ENCODE measurements at regions not wholly inside any gene's neighbourhood (a gene's known extent, or its start where the extent isn't known, plus 50 kb on each side); places are given as distances from the start of the nearest gene placed in this dataset.
"Not testable (repeated sequence)": the region's sequence is repeated elsewhere in the genome, so short reads cannot be mapped to it uniquely, and the experiment has no call there.

DNA sequence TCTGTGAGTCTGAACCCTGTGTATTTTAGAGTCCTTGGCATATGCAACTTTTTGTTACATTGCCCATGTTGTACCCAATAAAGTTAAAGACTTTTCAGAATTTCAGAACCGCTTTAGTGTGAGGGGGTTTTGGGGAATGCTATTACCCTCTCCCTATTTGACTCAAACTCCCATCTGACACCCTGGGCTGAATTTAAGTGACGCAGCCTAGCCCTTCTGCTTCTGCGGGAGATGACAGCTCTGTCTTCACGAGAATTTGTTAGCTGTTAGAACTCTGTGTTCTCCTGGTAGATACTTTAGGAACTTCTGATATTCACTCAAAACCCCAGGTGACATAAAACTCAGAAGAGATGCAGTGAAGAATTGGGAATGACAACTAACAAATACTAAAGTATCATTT, 500.6 kb upstream of the ID4 start:
- no peak for DNase-seq

DNA sequence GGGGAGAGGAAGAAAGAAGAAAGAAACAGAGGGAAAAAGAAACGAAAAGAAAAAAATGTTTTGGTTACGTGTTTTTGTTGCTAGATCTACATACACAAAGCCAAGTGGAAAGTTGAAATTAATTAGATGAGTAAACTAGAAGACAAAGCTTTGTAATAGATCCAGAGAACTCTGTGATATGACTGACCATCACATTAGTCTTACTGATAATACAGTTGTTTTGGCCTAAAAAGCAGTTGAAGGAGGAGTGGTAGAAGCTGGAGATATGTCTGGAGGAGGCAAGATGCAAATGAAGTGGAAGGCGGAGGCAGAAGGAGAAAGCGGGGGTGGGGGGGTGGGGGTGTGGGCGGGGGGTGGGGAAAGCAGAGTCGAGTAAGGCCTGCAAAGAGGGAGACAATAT, 500.1 kb upstream of the ID4 start:
- DNase-seq = no peak

DNA sequence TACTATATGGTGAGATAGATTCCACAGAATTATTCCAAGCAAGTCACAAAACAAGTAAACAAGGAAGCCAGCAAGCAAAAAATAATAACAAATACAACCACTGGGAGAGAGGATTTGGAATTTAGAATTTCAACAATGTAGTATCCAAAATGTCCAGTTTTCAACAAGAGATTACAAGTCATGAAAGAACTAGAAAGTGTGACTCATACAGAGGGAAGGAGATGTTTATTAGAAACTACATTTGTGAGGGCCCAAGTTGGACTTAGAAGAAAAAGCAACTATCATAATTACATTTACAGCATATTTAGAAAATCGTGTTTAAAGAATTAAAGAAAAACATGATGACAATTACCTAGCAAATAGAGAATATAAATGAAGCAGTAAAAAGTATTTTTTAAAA, 494.6 kb upstream of the ID4 start:
- DNase-seq = no peak

DNA sequence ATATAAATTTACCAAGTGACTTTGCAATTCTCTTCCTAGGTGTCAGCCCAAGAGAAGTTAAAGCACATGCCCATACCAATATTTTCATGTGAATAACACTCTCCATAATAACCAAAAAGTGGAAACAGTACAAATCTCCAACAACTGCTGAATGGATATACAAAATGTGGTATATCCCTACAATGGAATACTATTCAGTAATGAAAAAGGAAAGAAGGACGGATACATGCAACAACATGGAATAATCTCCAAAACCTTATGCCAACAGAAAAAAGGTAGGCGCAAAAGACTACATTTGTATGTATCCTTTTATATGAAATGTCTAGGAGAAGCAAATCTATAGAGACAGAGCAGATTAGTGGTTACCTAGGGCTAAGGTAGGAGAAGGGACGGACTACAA, 487.7 kb upstream of the ID4 start:
- DNase-seq = no peak

- no peak for DNase-seq
Measured at GRCh38 chr6:19354181-19354580, 483.0 kb upstream of the ID4 start.

GRCh38 chr6:19356692-19357091, 480.5 kb upstream of the ID4 start:
- no peak for DNase-seq

- no peak for DNase-seq
Measured at GRCh38 chr6:19362396-19362795, 474.8 kb upstream of the ID4 start.

GRCh38 chr6:19368511-19368910, 468.7 kb upstream of the ID4 start:
- no peak for DNase-seq

DNA sequence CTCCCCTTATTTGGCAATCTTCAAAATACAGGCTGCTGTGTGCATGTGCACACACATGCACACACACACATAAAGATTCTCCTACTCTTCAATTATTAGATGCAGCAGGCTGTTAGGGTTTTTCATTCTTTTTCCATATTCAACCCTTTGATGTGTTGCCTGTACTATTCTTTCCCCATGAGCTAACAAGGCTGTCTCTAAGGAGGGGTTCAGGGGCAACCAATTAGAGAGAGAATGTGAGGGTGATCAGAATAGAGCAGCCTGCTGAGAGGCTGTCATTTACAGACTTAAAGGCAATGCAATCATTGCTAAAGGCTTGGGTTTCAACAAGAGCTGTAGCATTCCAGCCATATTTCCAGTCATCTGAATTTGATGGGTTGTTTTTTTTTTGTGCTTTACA, 467.4 kb upstream of the ID4 start:
- DNase-seq = no peak

DNA sequence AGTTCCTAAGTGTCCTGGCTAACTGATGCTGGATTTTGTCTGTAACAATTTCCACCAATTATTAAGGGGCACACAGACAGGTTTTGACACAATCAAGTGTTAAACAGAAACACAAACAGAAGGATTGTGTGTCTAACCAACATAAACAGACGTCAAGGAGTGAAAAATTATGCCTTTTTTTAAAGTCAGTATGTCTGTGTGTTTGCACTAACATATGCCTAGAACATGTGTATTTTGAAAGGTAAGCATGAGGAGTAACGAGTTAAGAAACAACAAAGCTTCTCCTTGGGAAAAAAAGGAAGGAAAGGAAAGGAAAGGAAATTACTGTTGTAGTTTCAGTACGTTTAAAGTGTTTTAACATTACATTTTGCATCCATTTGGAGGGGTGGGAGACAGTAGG, 466.3 kb upstream of the ID4 start:
- no peak for DNase-seq

GRCh38 chr6:19375613-19376012, 461.6 kb upstream of the ID4 start:
- DNase-seq = no peak

GRCh38 chr6:19377722-19378121, 459.4 kb upstream of the ID4 start:
- no peak for DNase-seq

- no peak for DNase-seq
Measured at GRCh38 chr6:19380293-19380692, 456.9 kb upstream of the ID4 start.

DNA sequence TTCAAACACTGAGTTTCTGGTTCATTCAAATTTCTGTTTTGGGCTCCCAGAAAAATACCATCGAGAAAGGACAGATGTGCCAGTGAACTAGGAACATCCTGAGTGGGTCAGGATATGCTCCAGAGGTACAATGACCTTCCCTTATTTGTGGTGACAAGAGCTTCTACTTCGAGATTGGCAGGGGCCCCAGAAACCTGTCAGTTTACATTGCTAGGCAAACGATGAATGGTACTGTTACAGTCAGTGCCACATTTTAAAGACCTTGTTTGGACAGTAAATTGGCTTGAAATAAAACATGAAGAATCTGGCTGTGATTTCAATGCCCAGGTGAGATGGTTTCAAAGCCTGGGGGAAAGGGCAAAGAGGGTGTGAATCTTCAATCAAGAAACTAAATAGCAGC, 454.5 kb upstream of the ID4 start:
- DNase-seq = no peak

DNA sequence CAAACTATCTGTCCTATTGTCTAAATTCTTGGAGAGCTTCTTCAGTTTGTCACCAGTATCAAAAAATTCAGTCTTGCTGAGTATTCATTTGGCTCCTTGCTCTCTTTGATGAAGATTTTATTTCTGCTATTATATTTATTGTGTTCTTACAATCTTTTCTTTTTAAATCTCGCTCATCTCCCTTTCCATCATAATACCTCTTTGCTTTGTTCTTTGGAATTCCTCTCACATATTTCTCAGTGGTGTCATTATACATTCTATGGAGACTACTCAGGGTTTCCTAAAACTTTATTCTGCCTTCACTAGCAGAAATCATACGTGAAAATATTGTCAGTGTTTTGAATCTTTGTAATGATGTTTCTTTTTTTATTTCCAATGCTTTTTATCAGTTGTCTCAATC, 445.2 kb upstream of the ID4 start:
- DNase-seq = no peak

DNA sequence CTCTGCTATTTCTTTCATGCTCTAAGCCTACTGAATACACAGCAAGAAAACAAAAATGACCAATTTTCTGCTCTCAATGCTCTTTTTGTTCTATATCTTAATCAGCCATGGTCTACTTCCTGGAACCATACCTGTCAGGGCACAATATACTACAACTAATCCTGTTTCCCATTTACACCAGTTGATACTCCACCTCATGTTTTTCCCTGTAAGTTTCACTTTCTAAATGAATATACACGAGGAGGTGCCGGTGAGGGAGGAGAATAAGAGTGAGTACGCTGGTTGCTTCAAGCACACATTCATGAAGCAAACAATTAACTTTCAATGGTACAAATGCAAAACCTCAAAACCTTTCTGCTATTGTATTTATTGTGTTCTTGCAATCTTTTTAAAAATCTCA, 443.1 kb upstream of the ID4 start:
- no peak for DNase-seq

- no peak for DNase-seq
Measured at GRCh38 chr6:19394687-19395086, 442.5 kb upstream of the ID4 start.

GRCh38 chr6:19395316-19395715, 441.9 kb upstream of the ID4 start:
- no peak for DNase-seq

DNA sequence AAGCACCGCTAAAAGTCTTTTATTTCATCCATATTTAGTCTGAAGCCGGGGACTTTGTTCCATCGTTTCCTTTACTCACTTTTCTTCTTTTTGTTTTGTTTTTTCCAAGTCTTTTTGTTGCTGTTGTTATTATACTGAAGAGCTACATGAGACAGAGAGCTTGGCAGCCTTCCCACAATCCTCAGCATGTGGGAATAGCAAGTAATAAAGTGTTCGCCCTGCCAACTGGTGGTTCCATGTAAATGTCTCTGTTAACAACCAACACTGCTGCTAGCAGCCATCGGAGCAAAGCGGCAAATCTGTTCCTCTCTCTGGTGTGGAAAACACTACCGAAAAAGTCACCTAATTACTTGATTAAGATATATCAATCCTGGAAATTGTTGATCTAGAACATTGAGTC, 437.8 kb upstream of the ID4 start:
- no peak for DNase-seq

DNA sequence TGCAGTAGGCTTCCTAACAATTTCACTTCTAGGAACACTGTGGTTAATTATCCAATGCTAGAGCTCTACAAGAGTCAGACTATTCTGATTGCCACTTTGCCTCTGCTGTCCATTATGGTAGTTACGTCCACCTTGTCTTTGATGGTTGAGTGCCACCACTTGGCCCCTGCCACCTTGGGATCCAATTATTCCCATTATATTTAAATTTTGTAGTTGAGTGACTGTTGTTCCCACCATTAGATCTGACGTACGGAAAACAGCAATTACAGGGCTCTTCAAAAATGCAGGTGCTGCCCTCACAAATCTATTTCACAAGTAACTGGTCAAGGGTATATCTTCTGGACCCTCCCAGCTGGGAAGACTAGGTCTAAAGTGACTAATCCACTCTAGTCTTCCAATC, 432.3 kb upstream of the ID4 start:
- DNase-seq = not testable (repeated sequence)

- no peak for DNase-seq
Measured at GRCh38 chr6:19408331-19408730, 428.8 kb upstream of the ID4 start.

GRCh38 chr6:19410481-19410880, 426.7 kb upstream of the ID4 start:
- no peak for DNase-seq

GRCh38 chr6:19413323-19413722, 423.8 kb upstream of the ID4 start:
- no peak for DNase-seq

DNA sequence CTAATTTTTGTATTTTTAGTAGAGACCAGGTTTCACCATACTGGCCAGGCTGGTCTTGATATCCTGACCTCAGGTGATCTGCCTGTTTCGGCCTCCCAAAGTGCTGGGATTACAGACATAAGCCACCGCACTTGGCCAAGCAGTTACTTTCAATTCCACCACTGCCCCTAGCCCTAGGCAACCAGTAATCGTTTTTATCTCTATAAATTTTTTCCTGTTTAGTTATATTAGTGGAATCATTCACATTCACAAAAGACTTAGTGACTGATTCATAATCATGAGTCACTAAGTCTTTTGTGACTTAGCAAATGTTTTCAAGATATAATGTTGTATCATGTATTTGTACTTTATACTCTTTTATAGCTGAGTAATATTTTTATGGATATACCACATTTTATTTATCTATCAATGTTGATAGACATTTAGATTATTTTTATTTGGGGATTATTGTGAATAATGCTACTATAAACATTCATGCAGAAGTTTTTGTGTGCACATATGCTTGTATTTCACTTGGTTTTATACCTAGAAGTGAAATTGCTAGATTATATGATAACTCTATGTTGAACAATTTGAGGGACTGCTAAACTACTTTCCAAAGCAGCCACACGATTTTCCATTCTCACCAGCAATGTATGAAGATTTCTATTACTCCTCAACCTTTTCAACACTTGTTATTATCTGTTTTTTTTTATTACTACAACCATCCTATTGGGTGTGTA, 421.4 kb upstream of the ID4 start:
- no peak for DNase-seq

DNA sequence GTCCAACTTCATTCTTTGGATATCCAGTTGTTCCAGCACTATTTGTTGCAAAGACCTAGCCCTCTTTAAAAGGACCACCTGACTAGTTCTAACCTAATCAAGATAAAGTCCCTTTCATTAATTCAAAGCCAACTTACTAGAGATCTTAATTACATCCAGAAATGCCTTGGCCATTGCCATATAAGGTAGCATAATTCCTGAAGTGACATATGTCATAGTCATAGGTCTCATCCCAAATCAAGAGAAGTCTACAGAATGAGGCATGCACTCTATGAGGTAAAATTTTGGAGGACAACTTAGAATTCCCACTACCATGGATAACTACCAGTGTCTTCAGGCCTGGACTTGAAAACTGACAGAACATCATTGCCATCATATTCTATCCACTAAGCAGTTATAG, 420.4 kb upstream of the ID4 start:
- no peak for DNase-seq

DNA sequence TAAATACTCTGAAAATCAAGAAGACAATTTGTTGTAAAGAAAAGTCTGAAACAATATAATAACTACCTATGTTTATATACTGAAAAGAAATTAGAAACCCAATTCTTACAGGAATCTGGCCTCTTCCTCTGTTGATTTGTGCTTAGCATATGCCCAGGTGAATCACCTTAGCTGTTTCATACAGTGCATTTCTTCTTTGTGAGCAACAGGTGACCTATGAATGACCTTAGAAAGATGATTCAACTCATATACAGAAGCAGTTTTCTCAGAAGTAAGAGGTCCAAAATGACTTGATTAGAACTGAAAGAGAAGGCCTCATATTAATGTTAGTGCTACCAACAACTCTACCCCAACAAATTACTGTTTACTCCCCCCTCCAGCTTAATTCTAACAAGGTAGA, 419.5 kb upstream of the ID4 start:
- DNase-seq = no peak

All from SHP77 treated with DMSO at 0.1 percent for 48 hours (cell line).